ENCODE measurements at regions not wholly inside any gene's neighbourhood (a gene's known extent, or its start where the extent isn't known, plus 50 kb on each side); places are given as distances from the start of the nearest gene placed in this dataset.

DNA sequence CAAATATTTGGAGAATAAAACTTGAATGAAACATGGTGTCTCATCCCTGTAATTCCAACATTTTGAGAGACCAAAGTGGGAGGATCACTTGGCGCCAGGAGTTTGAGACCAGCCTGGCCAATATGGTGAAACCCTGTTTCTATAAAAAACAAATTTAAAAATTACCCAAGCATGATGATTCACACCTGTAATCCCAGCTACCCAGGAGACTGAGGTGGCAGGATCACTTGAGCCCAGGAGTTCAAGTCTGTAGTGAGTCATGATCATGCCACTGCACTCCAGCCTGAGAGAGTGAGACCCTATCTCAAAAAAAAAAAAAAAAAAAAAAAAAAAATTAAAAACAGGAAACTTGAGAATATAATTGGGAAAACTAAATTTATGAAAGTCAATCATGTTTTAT is 481.1 kb downstream of the SEMA3D start:
- no peak for DNase-seq
- CTCF ChIA-PET = interaction anchor here (0.9 kb wide), 1 partner anchor 317 kb away, joined by 3 read pairs; no protein-coding TSS in a partner anchor
- no peak overlapping the region for H2AFZ ChIP-seq (ENCODE audit: low read depth)
- H3K4me2 ChIP-seq = no peak overlapping the region
- 95% methylated on average over 1 of the region's 1 CpG for WGBS (ENCODE audit: low lambda C conversion rate)
- H3K27me3 ChIP-seq (ENCODE audit: insufficient read depth) = no peaks in the 10 kb centered on the region
- H3K4me1 ChIP-seq (ENCODE audit: control insufficient read depth in 1 of 2, insufficient read depth in 2 of 2, low read depth in 1 of 2, low read length in 1 of 2) = peaks cover 3 to 13% of the 10 kb centered on the region in 2 experiments; a peak in 3 of 4 replicates
- H3F3A ChIP-seq (replicated peaks; ENCODE audit: insufficient read depth) = peaks cover 28% of the 10 kb centered on the region
- H3K36me3 ChIP-seq (replicated peaks in 1 of 2; ENCODE audit: control insufficient read depth in 1 of 2, insufficient read depth in 2 of 2, low read length in 1 of 2) = peaks cover 0 to 5% of the 10 kb centered on the region in 2 experiments
- H3K27ac ChIP-seq (ENCODE audit: low read depth in 2 of 2, low read length in 1 of 2) = no peak overlapping the region
- H4K20me1 ChIP-seq (ENCODE audit: insufficient read depth) = no peaks in the 10 kb centered on the region
- TF ChIP-seq RCOR1 (IDR thresholded peaks at IDR 0.05; ENCODE audit: low read length) (no peak), MEF2A (IDR thresholded peaks at IDR 0.05; ENCODE audit: borderline replicate concordance, low read depth) (no peak), RAD21 (IDR thresholded peaks at IDR 0.05; ENCODE audit: low read length) (no peak)
- TF ChIP-seq, protein P1, sequence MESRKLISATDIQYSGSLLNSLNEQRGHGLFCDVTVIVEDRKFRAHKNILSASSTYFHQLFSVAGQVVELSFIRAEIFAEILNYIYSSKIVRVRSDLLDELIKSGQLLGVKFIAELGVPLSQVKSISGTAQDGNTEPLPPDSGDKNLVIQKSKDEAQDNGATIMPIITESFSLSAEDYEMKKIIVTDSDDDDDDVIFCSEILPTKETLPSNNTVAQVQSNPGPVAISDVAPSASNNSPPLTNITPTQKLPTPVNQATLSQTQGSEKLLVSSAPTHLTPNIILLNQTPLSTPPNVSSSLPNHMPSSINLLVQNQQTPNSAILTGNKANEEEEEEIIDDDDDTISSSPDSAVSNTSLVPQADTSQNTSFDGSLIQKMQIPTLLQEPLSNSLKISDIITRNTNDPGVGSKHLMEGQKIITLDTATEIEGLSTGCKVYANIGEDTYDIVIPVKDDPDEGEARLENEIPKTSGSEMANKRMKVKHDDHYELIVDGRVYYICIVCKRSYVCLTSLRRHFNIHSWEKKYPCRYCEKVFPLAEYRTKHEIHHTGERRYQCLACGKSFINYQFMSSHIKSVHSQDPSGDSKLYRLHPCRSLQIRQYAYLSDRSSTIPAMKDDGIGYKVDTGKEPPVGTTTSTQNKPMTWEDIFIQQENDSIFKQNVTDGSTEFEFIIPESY (IDR thresholded peaks at IDR 0.05; ENCODE audit: borderline replicate concordance, low read depth) = no peak
- TF ChIP-seq, protein P2, sequence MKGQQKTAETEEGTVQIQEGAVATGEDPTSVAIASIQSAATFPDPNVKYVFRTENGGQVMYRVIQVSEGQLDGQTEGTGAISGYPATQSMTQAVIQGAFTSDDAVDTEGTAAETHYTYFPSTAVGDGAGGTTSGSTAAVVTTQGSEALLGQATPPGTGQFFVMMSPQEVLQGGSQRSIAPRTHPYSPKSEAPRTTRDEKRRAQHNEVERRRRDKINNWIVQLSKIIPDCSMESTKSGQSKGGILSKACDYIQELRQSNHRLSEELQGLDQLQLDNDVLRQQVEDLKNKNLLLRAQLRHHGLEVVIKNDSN (IDR thresholded peaks at IDR 0.05; ENCODE audit: borderline replicate concordance, low read depth) = no peak
- TF ChIP-seq, protein P3, sequence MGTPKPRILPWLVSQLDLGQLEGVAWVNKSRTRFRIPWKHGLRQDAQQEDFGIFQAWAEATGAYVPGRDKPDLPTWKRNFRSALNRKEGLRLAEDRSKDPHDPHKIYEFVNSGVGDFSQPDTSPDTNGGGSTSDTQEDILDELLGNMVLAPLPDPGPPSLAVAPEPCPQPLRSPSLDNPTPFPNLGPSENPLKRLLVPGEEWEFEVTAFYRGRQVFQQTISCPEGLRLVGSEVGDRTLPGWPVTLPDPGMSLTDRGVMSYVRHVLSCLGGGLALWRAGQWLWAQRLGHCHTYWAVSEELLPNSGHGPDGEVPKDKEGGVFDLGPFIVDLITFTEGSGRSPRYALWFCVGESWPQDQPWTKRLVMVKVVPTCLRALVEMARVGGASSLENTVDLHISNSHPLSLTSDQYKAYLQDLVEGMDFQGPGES (IDR thresholded peaks at IDR 0.05; ENCODE audit: low read depth, low read length) = no peak
- H3K9me2 ChIP-seq = peaks cover 4% of the 10 kb centered on the region; the same call in 1 of the 2 replicates
- POLR2A ChIA-PET = no interaction called here
- H3K9ac ChIP-seq = no peak overlapping the region
- H3K4me3 ChIP-seq (ENCODE audit: low read depth in 2 of 2, low read length in 1 of 2) = no peak overlapping the region
- no peaks in the 10 kb centered on the region for H3K79me2 ChIP-seq (ENCODE audit: insufficient read depth)
- no peaks in the 10 kb centered on the region for H3K9me3 ChIP-seq

DNA sequence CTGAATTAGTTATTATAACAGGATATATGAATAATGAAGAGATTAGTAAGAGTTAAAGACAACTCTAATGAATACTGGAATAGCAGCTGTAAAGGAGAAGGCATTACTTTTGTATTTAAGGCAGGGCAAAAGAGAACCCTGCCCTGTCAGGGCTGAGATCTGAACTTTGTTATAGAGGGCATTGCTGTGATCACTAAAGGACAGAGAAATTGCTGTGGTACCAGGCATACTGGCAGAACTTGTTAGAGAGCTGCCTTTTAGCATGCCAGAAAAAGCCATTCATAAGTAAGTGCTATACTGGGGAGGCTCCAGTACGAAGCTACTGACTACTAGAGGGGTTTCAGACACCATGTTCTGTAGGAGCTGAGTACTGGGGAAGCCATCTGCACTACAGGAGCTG is 481.8 kb downstream of the SEMA3D start:
- Histone ChIP-seq H3K9me2 (peaks cover 4% of the 10 kb centered on the region; the same call in 1 of the 2 replicates), H3K4me3 (ENCODE audit: low read depth in 2 of 2, low read length in 1 of 2) (no peak overlapping the region), H3F3A (replicated peaks; ENCODE audit: insufficient read depth) (peaks cover 28% of the 10 kb centered on the region), H3K27me3 (ENCODE audit: insufficient read depth) (no peaks in the 10 kb centered on the region), H3K27ac (ENCODE audit: low read depth in 2 of 2, low read length in 1 of 2) (no peak overlapping the region), H3K4me2 (no peak overlapping the region), H2AFZ (ENCODE audit: low read depth) (no peak overlapping the region), H3K79me2 (ENCODE audit: insufficient read depth) (no peaks in the 10 kb centered on the region), H3K9ac (no peak overlapping the region), H3K4me1 (ENCODE audit: control insufficient read depth in 1 of 2, insufficient read depth in 2 of 2, low read depth in 1 of 2, low read length in 1 of 2) (peaks cover 3 to 14% of the 10 kb centered on the region in 2 experiments; a peak in 3 of 4 replicates), H3K9me3 (no peaks in the 10 kb centered on the region), H4K20me1 (ENCODE audit: insufficient read depth) (no peaks in the 10 kb centered on the region), H3K36me3 (replicated peaks in 1 of 2; ENCODE audit: control insufficient read depth in 1 of 2, insufficient read depth in 2 of 2, low read length in 1 of 2) (peaks cover 0 to 5% of the 10 kb centered on the region in 2 experiments)
- no peak for DNase-seq
- TF ChIP-seq, protein P2 (IDR thresholded peaks at IDR 0.05; ENCODE audit: borderline replicate concordance, low read depth) = no peak
- TF ChIP-seq, protein P4, sequence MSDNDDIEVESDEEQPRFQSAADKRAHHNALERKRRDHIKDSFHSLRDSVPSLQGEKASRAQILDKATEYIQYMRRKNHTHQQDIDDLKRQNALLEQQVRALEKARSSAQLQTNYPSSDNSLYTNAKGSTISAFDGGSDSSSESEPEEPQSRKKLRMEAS (IDR thresholded peaks at IDR 0.05; ENCODE audit: low read depth) = no peak
- TF ChIP-seq EP300 (IDR thresholded peaks at IDR 0.05; ENCODE audit: borderline replicate concordance in 1 of 2, low read depth in 1 of 2, low read length in 1 of 2) (no peak), RCOR1 (IDR thresholded peaks at IDR 0.05; ENCODE audit: low read length) (no peak), POLR2AphosphoS5 (IDR thresholded peaks at IDR 0.05; ENCODE audit: low read depth, low read length) (no peak), YY1 (IDR thresholded peaks at IDR 0.05; ENCODE audit: low read depth) (no peak), RAD21 (IDR thresholded peaks at IDR 0.05; ENCODE audit: low read length) (no peak)
- TF ChIP-seq, protein P3 (IDR thresholded peaks at IDR 0.05; ENCODE audit: low read depth, low read length) = no peak
- TF ChIP-seq, protein P1 (IDR thresholded peaks at IDR 0.05; ENCODE audit: borderline replicate concordance, low read depth) = no peak
- ChIA-PET CTCF (interaction anchor here (0.9 to 1.0 kb wide), 2 partner anchors 12 to 318 kb away, joined by 3 to 4 read pairs; no protein-coding TSS in a partner anchor), POLR2A (no interaction called here)
- WGBS (ENCODE audit: low lambda C conversion rate) = 92% methylated on average over 1 of the region's 1 CpG
